Gastrocnemius medialis (tissue), 4 donors: ENCODE measurements at regions not wholly inside any gene's neighbourhood (a gene's known extent, or its start where the extent isn't known, plus 50 kb on each side); places are given as distances from the start of the nearest gene placed in this dataset.

ENCODE experiments used
- ATAC-seq, 2 donors: fragments of 150-250 bp; one replicate each; pipeline ENCODE4 v1.9.1; 2016
- DNase-seq, 2 donors: peaks; one replicate each; pipeline ENCODE4 v3.0.0-alpha.2; 2019
- H3K27ac ChIP-seq, 4 donors: fragments of 200-600 bp; sonication (generic); 1 replicate in 1 of 4; 2 replicates in 3 of 4; pipeline ENCODE4 v1.5.1; 2016 to 2018; ENCODE audit warnings: mild to moderate bottlenecking in 2 of 4, moderate library complexity in 1 of 4
- H3K27me3 ChIP-seq, 3 donors: fragments of 200-600 bp; sonication (generic) in 2 of 3; 1 replicate in 1 of 3; 2 replicates in 2 of 3; pipeline versions ENCODE4 v1.5.1 to v1.6.0; 2016 to 2019; ENCODE audit warnings: mild to moderate bottlenecking in 1 of 3, moderate library complexity in 1 of 3
- H3K36me3 ChIP-seq, 2 donors: fragments of 200-600 bp; sonication (generic) in 1 of 2; one replicate each; pipeline ENCODE4 v1.5.1; 2017 to 2018
- H3K4me1 ChIP-seq, 2 donors: fragments of 200-600 bp; sonication (generic) in 1 of 2; one replicate each; pipeline ENCODE4 v1.5.1; 2016 to 2017; ENCODE audit warnings: mild to moderate bottlenecking in 2 of 2
- H3K4me3 ChIP-seq, 4 donors: fragments of 200-600 bp; sonication (generic) in 3 of 4; 1 replicate in 1 of 4; 2 replicates in 3 of 4; pipeline ENCODE4 v1.5.1; 2016 to 2019; ENCODE audit warnings: mild to moderate bottlenecking in 2 of 4
- H3K9me3 ChIP-seq, 3 donors: fragments of 200-600 bp; sonication (generic) in 2 of 3; 1 replicate in 1 of 3; 2 replicates in 2 of 3; pipeline ENCODE4 v1.5.1; 2016 to 2019
- POLR2A ChIP-seq, 2 donors: fragments of 450-650 bp; IDR thresholded peaks; one replicate each; pipeline ENCODE4 v1.6.1; 2017; ENCODE audit warnings: antibody characterized with exemption in 2 of 2, mild to moderate bottlenecking in 2 of 2, moderate library complexity in 2 of 2
- in situ Hi-C, 4 donors: fragments of 200-750 bp; cut with MboI; loops; one replicate each; pipeline versions ENCODE4 v1.15.0 to v1.8.0; 2017; ENCODE audit warnings: low sequenced_read_pairs in 4 of 4
- intact Hi-C: fragments of 100-400 bp; cut with DNase I; formaldehyde crosslinking; loops from one replicate; pipeline ENCODE4 v1.15.1; 2023; ENCODE audit warnings: low total_unique reads
- TF ChIP-seq, protein P1 (sequence below), 5 experiments: fragments of 450-650 bp in 3 of 5; fragments of 200-600 bp in 2 of 5; sonication (generic) in 2 of 5; IDR thresholded peaks in 4 of 5; conservative IDR thresholded peaks in 1 of 5; 1 replicate in 4 of 5; 2 replicates in 1 of 5; pipeline ENCODE4 v1.5.1; 2016 to 2019; ENCODE audit warnings: antibody characterized with exemption in 5 of 5, mild to moderate bottlenecking in 3 of 5, moderate library complexity in 3 of 5

DNA sequence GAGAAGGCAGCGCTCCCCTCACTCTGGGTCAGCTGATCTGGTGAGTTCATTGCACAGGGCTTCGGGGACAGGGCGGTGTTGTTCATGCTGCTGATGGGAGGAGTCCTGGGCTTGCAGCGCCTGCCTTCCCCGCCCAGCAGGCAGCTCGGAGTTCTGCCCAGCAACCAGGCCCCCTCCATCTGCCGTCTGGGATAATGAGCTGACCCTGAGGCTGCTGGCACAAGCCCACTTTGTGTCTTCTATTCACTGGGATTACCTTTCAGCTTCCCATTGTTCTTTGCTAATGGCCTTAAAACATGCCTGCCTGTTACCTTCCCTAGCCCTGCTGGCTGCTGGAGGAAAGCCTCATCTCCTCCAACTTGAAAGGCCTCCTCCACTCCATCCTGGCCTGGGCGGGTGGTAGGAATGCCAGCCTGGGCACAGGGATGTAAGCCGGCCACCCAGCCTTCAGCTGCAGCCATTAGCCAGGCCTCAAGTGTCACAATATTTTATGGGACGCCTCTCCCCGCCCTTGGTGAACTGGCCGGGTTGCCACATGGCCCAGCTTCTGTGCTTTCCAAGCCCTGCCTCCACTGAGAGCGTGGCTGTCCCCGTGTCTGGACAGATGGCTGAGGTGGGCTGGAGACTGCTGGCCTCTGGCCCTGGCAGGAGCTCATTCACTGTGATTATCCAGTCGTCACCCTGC lies 70.4 kb downstream of the GADD45G start:
- intact Hi-C loops (loop anchor here (1.0 to 5.0 kb wide), 2 partner anchors 36 to 197 kb away; no protein-coding TSS in a partner anchor), in situ Hi-C loops (no loop called here)
- no peaks in the 10 kb centered on the region for H3K36me3 ChIP-seq
- ATAC-seq (peak; percentile 80 to 88), DNase-seq (peak; percentile 81 to 92)
- H3K27me3 ChIP-seq: no peaks in the 10 kb centered on the region
- H3K27ac ChIP-seq: peak overlapping the region; percentile 73 to 84 (median 84)
- H3K4me3 ChIP-seq: no peak overlapping the region
- H3K4me1 ChIP-seq: peaks cover 40 to 43% of the 10 kb centered on the region in 2 donors
- no peak for TF ChIP-seq POLR2A (IDR thresholded peaks at IDR 0.05)
- TF ChIP-seq, protein P1, sequence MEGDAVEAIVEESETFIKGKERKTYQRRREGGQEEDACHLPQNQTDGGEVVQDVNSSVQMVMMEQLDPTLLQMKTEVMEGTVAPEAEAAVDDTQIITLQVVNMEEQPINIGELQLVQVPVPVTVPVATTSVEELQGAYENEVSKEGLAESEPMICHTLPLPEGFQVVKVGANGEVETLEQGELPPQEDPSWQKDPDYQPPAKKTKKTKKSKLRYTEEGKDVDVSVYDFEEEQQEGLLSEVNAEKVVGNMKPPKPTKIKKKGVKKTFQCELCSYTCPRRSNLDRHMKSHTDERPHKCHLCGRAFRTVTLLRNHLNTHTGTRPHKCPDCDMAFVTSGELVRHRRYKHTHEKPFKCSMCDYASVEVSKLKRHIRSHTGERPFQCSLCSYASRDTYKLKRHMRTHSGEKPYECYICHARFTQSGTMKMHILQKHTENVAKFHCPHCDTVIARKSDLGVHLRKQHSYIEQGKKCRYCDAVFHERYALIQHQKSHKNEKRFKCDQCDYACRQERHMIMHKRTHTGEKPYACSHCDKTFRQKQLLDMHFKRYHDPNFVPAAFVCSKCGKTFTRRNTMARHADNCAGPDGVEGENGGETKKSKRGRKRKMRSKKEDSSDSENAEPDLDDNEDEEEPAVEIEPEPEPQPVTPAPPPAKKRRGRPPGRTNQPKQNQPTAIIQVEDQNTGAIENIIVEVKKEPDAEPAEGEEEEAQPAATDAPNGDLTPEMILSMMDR (IDR thresholded peaks at IDR 0.05 in 4 of 5, conservative IDR thresholded peaks at IDR 0.05 in 1 of 5): no peak
- no peaks in the 10 kb centered on the region for H3K9me3 ChIP-seq

DNA sequence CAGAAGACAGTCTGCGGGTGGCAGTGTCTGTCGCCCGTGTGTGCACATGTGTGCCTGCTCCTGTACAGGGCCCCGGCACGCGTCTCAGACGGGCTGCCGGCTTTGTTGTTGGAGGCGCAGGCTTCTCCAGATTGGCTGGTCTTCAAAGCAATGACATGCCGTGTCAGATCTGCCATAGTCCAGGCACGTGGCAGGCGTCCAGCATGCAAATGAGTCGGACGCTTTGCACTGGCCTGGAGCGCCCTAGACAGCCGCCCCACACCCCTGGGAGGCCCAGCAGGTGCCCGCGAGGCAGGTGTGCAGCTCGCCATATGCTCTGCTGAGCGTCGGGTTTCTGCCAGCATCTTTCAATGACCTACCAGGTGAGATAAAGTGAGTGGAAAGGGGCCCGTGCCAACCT lies 71.5 kb downstream of the GADD45G start:
- peaks cover 40 to 43% of the 10 kb centered on the region in 2 donors for H3K4me1 ChIP-seq
- no peaks in the 10 kb centered on the region for H3K9me3 ChIP-seq
- no peak overlapping the region for H3K4me3 ChIP-seq
- TF ChIP-seq POLR2A (IDR thresholded peaks at IDR 0.05): no peak
- TF ChIP-seq, protein P1 (IDR thresholded peaks at IDR 0.05 in 4 of 5, conservative IDR thresholded peaks at IDR 0.05 in 1 of 5): no peak
- DNase-seq (peak; percentile 58 to 71), ATAC-seq (peak; percentile 40 to 62)
- H3K27ac ChIP-seq: peak overlapping the region; percentile 73 to 84 (median 84)
- no peaks in the 10 kb centered on the region for H3K27me3 ChIP-seq
- no peaks in the 10 kb centered on the region for H3K36me3 ChIP-seq
- intact Hi-C loops (loop anchor here (1.0 to 5.0 kb wide), 2 partner anchors 73 to 196 kb away; no protein-coding TSS in a partner anchor), in situ Hi-C loops (no loop called here)

DNA sequence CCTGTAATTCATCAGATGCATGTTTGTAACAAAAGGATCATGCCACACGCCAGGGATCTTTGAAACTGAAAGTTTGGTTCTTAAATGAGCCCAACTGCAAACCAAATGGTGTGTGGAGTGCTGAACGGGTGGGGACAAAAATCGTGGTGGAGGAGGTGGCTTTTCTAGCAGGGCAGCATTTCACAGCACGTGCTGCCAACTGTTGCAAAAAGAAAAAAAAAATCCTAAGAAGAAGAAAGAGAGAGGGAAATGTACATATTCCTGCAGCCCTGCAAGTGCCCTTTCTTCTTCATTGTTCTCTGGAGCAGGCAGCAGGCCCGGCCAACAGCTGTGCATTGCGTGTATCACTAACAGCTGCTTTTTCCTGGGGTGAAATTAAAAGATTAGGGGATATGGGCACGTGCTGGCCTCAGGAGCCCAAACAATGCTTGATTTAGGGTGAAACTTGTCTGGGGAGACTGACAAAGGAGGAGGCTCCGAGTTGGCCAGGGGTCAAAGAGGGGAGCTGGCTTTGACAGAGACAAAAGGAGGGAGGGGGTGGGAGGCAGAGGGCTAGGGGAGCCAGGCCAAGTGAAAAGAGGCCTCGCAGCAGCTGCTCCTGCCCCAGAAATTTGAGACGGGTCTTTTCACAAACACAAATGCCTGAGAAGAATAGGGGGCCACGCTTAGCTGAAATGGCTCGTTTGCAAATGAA lies 73.0 kb downstream of the GADD45G start:
- H3K4me3 ChIP-seq: no peak overlapping the region
- DNase-seq (no peak), ATAC-seq (no peak)
- peaks cover 40 to 43% of the 10 kb centered on the region in 2 donors for H3K4me1 ChIP-seq
- no peaks in the 10 kb centered on the region for H3K9me3 ChIP-seq
- in situ Hi-C loops: no loop called here
- no peaks in the 10 kb centered on the region for H3K27me3 ChIP-seq
- H3K27ac ChIP-seq: no peak overlapping the region
- H3K36me3 ChIP-seq: no peaks in the 10 kb centered on the region
- TF ChIP-seq, protein P1 (IDR thresholded peaks at IDR 0.05 in 4 of 5, conservative IDR thresholded peaks at IDR 0.05 in 1 of 5): no peak
- TF ChIP-seq POLR2A (IDR thresholded peaks at IDR 0.05): no peak
- intact Hi-C loops: loop anchor here (5.0 kb wide), 1 partner anchor 194 kb away; no protein-coding TSS in a partner anchor

DNA sequence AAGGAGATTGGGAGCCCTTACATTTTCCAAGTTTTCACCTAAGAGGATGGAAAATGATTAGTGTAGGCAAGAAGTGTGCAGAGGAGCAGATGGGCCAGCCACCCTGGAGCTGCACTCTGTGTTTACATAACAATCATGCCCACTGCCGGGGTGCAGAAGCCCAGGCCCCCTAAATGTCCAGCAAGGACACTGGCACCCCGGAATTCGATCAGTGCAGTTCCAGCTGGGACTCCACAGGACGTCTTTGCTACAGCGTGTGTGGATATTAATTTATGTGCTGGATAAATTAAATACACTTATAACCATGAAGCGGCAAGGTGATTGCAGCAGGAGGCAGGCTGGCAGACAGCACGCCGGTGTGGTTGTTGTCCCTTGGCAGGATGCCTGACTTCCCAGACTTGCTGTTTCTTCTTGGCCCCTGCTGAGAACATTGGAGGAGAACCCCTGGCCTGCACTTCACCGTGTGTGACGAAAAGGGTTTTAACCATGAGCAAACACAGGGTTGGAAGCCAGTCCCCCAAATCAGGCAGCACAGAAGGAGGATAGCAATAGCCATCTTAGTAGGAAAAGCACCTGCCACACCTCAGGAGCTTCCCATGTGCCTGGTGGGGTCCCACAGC lies 73.7 kb downstream of the GADD45G start:
- H3K27ac ChIP-seq: no peak overlapping the region
- ATAC-seq (no peak), DNase-seq (no peak)
- no peak overlapping the region for H3K4me3 ChIP-seq
- intact Hi-C loops (loop anchor here (5.0 kb wide), 1 partner anchor 194 kb away; no protein-coding TSS in a partner anchor), in situ Hi-C loops (no loop called here)
- no peaks in the 10 kb centered on the region for H3K27me3 ChIP-seq
- no peaks in the 10 kb centered on the region for H3K36me3 ChIP-seq
- peaks cover 40 to 43% of the 10 kb centered on the region in 2 donors for H3K4me1 ChIP-seq
- TF ChIP-seq, protein P1 (IDR thresholded peaks at IDR 0.05 in 4 of 5, conservative IDR thresholded peaks at IDR 0.05 in 1 of 5): no peak
- TF ChIP-seq POLR2A (IDR thresholded peaks at IDR 0.05): no peak
- no peaks in the 10 kb centered on the region for H3K9me3 ChIP-seq
